GM13976 (cell line): ENCODE measurements at regions not wholly inside any gene's neighbourhood (a gene's known extent, or its start where the extent isn't known, plus 50 kb on each side); places are given as distances from the start of the nearest gene placed in this dataset.

Source experiments
- DNase-seq: peaks from one replicate; pipeline ENCODE4 v3.0.0; 2012; ENCODE audit warnings: low spot score
- in situ Hi-C: fragments of 300-500 bp; cut with MboI; formaldehyde crosslinking; loops from one replicate; pipeline ENCODE4 v1.12.0; 2022; ENCODE audit warnings: low sequenced_read_pairs, mixed read lengths, inconsistent platforms; ENCODE audit not compliant: unreplicated experiment
- TF ChIP-seq, protein P1 (sequence below): IDR thresholded peaks from 2 replicates; pipeline ENCODE4 v1.5.1; 2012; ENCODE audit warnings: borderline replicate concordance, mild to moderate bottlenecking; ENCODE audit not compliant: insufficient read depth; ENCODE audit errors: extremely low read depth, missing control alignments, control extremely low read depth

GRCh38 chr4:32607978-32608377, 1887.8 kb downstream of the PCDH7 start:
- TF ChIP-seq, protein P1, sequence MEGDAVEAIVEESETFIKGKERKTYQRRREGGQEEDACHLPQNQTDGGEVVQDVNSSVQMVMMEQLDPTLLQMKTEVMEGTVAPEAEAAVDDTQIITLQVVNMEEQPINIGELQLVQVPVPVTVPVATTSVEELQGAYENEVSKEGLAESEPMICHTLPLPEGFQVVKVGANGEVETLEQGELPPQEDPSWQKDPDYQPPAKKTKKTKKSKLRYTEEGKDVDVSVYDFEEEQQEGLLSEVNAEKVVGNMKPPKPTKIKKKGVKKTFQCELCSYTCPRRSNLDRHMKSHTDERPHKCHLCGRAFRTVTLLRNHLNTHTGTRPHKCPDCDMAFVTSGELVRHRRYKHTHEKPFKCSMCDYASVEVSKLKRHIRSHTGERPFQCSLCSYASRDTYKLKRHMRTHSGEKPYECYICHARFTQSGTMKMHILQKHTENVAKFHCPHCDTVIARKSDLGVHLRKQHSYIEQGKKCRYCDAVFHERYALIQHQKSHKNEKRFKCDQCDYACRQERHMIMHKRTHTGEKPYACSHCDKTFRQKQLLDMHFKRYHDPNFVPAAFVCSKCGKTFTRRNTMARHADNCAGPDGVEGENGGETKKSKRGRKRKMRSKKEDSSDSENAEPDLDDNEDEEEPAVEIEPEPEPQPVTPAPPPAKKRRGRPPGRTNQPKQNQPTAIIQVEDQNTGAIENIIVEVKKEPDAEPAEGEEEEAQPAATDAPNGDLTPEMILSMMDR = no peak
- in situ Hi-C loops = no loop called here
- no peak for DNase-seq

DNA sequence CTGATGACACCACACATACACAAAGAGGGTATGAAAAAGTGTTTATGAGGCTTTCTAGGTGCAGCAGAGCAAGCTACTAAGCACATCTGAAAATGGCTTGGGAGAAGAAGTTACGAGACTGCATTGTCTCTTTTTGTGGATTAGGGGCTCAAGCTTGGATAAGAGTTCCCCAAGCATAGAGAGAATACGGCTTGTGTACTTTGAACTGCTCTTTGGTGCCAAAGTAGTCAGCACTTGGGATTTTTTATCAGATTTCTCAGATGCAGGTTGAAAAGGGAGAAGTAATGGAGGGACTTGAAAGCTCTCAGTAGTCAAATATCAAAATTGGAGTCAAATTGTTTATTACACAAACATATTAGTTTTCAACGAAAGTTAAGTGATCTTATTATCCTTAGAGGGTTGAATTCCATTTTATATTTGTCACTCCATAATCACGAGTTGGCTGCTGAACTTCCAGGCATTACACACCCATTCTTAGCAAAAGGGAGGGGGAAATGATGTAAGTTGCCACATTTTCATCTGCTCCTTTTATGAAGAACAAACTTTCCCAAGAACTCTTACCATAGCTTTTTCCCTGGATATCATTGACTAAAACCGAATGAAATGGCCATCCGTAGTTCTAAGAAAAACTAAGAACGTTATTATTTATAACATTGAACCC, 1904.9 kb downstream of the PCDH7 start:
- in situ Hi-C loops = no loop called here
- no peak for DNase-seq
- TF ChIP-seq, protein P1 = no peak

DNA sequence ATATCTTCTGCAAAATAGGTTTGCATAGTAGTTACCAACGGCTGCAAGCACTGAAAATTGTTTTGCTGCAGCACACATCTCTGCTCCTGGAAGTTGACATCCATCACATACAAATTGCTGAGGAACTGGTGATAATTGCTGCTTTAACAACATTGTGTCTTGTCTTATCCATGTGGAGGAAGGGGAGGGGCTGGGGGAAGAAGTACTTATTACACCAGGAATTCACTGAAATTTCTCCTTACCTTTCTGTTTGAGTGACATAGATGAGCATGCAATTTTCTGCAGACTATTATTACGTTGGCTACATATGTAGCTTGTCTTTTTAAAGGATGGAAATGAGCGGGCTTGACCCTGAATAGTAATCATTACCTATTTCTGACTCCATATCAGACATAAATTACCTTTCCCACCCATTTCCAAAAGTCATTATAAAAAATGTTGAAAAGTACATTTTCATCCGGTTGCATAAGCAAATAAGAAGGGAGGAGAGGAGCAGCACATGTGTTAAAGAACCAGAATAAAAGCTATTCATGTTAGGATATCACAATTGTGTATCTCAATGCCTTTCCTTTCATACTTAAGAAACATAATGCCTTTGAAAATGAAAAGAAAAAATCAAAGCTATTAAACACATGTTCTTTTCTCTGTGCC, 1905.6 kb downstream of the PCDH7 start:
- TF ChIP-seq, protein P1 = no peak
- DNase-seq = no peak
- in situ Hi-C loops = no loop called here

GRCh38 chr4:32631831-32632230, 1911.7 kb downstream of the PCDH7 start:
- in situ Hi-C loops = no loop called here
- TF ChIP-seq, protein P1 = no peak
- DNase-seq = no peak

- TF ChIP-seq, protein P1 = no peak
- in situ Hi-C loops = no loop called here
- no peak for DNase-seq
Observed at GRCh38 chr4:32633421-32633820, 1913.3 kb downstream of the PCDH7 start.

- in situ Hi-C loops = no loop called here
- TF ChIP-seq, protein P1 = no peak
- no peak for DNase-seq
Observed at GRCh38 chr4:32645653-32646052, 1925.5 kb downstream of the PCDH7 start.

GRCh38 chr4:32658019-32658418, 1937.8 kb downstream of the PCDH7 start:
- DNase-seq = no peak
- TF ChIP-seq, protein P1 = no peak
- in situ Hi-C loops = no loop called here
